ENCODE measurements at regions not wholly inside any gene's neighbourhood (a gene's known extent, or its start where the extent isn't known, plus 50 kb on each side); places are given as distances from the start of the nearest gene placed in this dataset.

DNA sequence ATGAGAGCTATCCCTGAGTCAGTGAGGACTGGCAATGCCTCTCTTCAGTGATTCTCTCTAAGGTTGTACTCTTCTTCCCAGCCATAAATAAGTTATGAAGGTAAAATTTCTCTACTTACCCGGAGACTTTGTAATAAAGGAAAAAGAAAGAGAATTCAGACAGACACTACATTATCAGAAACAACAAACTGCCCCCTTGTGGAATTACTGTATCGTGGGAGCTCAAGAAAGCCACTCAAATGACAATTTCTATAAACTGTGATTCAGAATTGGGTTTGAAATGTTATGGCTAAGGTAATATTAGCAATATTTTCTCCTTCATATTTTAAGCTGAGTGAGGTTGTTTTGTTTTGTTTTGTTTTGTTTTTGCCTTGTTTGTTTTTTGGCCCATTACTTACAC is 155.8 kb upstream of the TANK start:
- ATAC-seq (replicated peaks; ENCODE audit: extremely low read depth, poor library complexity, severe bottlenecking) = no peak
- Mint-ChIP-seq H3K4me1 (no peaks in the 10 kb centered on the region), H3K9me3 (no peaks in the 10 kb centered on the region), H3K27ac (ENCODE audit: low read depth) (no peak overlapping the region), H3K27me3 (peaks cover 25% of the 10 kb centered on the region), H3K36me3 (ENCODE audit: insufficient read depth) (no peaks in the 10 kb centered on the region), H3K4me3 (no peak overlapping the region)
- DNase-seq (ENCODE audit: low spot score in 2 of 2) = no peak

GRCh38 chr2:161005170-161005569 is 155.1 kb upstream of the TANK start:
- Mint-ChIP-seq H3K27me3 (peaks cover 25% of the 10 kb centered on the region), H3K36me3 (ENCODE audit: insufficient read depth) (no peaks in the 10 kb centered on the region), H3K4me1 (no peaks in the 10 kb centered on the region), H3K9me3 (no peaks in the 10 kb centered on the region), H3K27ac (ENCODE audit: low read depth) (no peak overlapping the region), H3K4me3 (no peak overlapping the region)
- DNase-seq (ENCODE audit: low spot score in 2 of 2) (no peak), ATAC-seq (replicated peaks; ENCODE audit: extremely low read depth, poor library complexity, severe bottlenecking) (no peak)

GRCh38 chr2:161008311-161008710 is 151.9 kb upstream of the TANK start:
- Mint-ChIP-seq H3K4me1 (no peaks in the 10 kb centered on the region), H3K9me3 (no peaks in the 10 kb centered on the region), H3K27ac (ENCODE audit: low read depth) (no peak overlapping the region), H3K4me3 (no peak overlapping the region), H3K36me3 (ENCODE audit: insufficient read depth) (peaks cover 2% of the 10 kb centered on the region), H3K27me3 (peaks cover 52% of the 10 kb centered on the region)
- no peak for ATAC-seq (replicated peaks; ENCODE audit: extremely low read depth, poor library complexity, severe bottlenecking)
- no peak for DNase-seq (ENCODE audit: low spot score in 2 of 2)

DNA sequence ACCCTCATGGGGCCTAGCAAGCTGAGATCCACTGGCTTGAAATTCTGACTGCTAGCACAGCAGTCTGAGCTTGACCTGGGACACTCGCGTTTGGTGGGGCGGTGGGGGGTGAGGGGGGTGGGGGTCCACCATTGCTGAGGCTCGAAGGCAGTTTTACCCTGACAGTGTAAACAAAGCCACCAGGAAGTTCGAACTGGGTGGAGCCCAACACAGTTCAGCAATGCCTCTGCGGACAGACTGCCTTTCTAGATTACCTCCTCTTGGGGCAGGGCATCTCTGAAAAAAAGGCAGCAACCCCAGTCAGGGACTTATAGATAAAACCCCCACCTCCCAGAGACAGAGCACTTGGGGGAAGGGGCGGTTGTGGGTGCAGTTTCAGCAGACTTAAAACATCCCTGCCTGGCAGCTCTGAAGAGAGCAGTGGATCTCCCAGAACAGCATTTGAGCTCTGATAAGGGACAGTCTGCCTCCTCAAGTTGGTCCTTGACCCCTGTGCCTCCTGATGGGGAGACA is 149.7 kb upstream of the TANK start:
- ATAC-seq (replicated peaks; ENCODE audit: extremely low read depth, poor library complexity, severe bottlenecking) = no peak
- Mint-ChIP-seq H3K9me3 (no peaks in the 10 kb centered on the region), H3K27me3 (peaks cover 52% of the 10 kb centered on the region), H3K4me1 (no peaks in the 10 kb centered on the region), H3K27ac (ENCODE audit: low read depth) (no peak overlapping the region), H3K4me3 (no peak overlapping the region), H3K36me3 (ENCODE audit: insufficient read depth) (peaks cover 2% of the 10 kb centered on the region)
- no peak for DNase-seq (ENCODE audit: low spot score in 2 of 2)

DNA sequence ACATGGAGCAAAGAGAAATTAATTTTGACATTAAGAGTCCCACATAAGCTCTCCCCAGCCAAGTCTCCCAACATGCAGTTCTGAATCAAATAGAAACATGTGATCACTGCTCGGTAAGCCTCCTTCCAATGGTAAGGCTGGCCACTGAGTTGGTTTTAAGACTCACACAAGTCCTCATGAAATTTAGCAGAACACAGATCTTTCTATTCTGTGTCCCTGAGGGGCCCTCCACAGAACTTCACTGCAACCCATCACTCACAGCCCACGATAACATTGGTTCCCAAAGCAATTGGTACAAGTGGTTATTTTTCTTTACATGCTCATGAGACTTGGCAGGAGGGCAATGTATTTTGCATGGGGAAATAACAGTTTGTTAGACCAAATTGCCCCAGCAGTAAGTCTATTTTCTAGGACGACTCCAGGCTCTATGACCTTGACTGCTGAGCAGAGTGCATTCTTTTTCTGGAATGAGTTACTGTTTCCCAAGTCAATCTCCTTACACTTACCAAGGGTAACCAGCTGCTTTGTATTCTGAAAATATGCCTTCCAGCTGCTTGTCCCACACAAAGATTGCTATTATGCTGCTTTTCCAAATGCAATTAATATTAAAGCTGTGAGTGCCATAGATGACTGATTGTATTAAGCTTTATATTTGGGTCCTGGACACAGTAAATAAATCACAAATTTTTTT is 142.3 kb upstream of the TANK start:
- ATAC-seq (replicated peaks; ENCODE audit: extremely low read depth, poor library complexity, severe bottlenecking) = no peak
- Mint-ChIP-seq H3K27me3 (peaks cover 41% of the 10 kb centered on the region), H3K4me3 (no peak overlapping the region), H3K36me3 (ENCODE audit: insufficient read depth) (no peaks in the 10 kb centered on the region), H3K4me1 (no peaks in the 10 kb centered on the region), H3K9me3 (no peaks in the 10 kb centered on the region), H3K27ac (ENCODE audit: low read depth) (no peak overlapping the region)
- no peak for DNase-seq (ENCODE audit: low spot score in 2 of 2)

- H3K9me3 Mint-ChIP-seq = no peaks in the 10 kb centered on the region
- no peak for ATAC-seq (replicated peaks; ENCODE audit: extremely low read depth, poor library complexity, severe bottlenecking)
- H3K36me3 Mint-ChIP-seq (ENCODE audit: insufficient read depth) = no peaks in the 10 kb centered on the region
- H3K4me1 Mint-ChIP-seq = no peaks in the 10 kb centered on the region
- H3K27ac Mint-ChIP-seq (ENCODE audit: low read depth) = no peak overlapping the region
- H3K27me3 Mint-ChIP-seq = peaks cover 34% of the 10 kb centered on the region
- no peak for DNase-seq (ENCODE audit: low spot score in 2 of 2)
- H3K4me3 Mint-ChIP-seq = no peak overlapping the region
These were observed 140.9 kb upstream of the TANK start for GRCh38 chr2:161019311-161019710.

GRCh38 chr2:161020437-161020836 is 139.8 kb upstream of the TANK start:
- Mint-ChIP-seq H3K4me3 (no peak overlapping the region), H3K9me3 (no peaks in the 10 kb centered on the region), H3K36me3 (ENCODE audit: insufficient read depth) (no peaks in the 10 kb centered on the region), H3K27me3 (peaks cover 26% of the 10 kb centered on the region), H3K27ac (ENCODE audit: low read depth) (no peak overlapping the region), H3K4me1 (no peaks in the 10 kb centered on the region)
- ATAC-seq (replicated peaks; ENCODE audit: extremely low read depth, poor library complexity, severe bottlenecking) = no peak
- no peak for DNase-seq (ENCODE audit: low spot score in 2 of 2)

DNA sequence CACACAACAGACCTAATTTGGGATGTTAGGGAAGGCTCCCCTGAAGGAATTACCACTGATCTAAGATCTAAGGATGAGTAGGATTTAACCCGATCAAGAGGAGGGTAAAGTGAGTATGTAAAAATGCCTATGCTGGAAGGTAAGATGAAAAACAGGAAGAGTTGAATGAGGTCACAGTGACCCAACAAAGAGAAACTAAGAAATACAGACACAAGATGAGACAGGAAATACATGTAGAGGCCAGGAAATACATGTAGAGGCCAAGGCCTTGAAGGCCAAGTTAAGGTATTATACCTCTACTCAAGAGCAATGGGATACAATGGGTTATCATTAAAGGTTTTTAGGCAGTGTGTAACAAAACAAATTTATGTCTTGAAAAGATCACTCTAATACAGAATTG is 131.6 kb upstream of the TANK start:
- H3K4me1 Mint-ChIP-seq = peaks cover 7% of the 10 kb centered on the region
- H3K27ac Mint-ChIP-seq (ENCODE audit: low read depth) = no peak overlapping the region
- DNase-seq (ENCODE audit: low spot score in 2 of 2) (no peak), ATAC-seq (replicated peaks; ENCODE audit: extremely low read depth, poor library complexity, severe bottlenecking) (no peak)
- H3K4me3 Mint-ChIP-seq = no peak overlapping the region
- H3K27me3 Mint-ChIP-seq = peaks cover 10% of the 10 kb centered on the region
- H3K9me3 Mint-ChIP-seq = peaks cover 6% of the 10 kb centered on the region
- H3K36me3 Mint-ChIP-seq (ENCODE audit: insufficient read depth) = no peaks in the 10 kb centered on the region

GRCh38 chr2:161029321-161029720 is 130.9 kb upstream of the TANK start:
- Mint-ChIP-seq H3K27ac (ENCODE audit: low read depth) (no peak overlapping the region), H3K4me3 (no peak overlapping the region), H3K9me3 (peaks cover 6% of the 10 kb centered on the region), H3K36me3 (ENCODE audit: insufficient read depth) (no peaks in the 10 kb centered on the region), H3K27me3 (peaks cover 3% of the 10 kb centered on the region), H3K4me1 (peaks cover 7% of the 10 kb centered on the region)
- ATAC-seq (replicated peaks; ENCODE audit: extremely low read depth, poor library complexity, severe bottlenecking) (no peak), DNase-seq (ENCODE audit: low spot score in 2 of 2) (no peak)

- no peak overlapping the region for H3K4me3 Mint-ChIP-seq
- peaks cover 6% of the 10 kb centered on the region for H3K27me3 Mint-ChIP-seq
- H3K4me1 Mint-ChIP-seq = peaks cover 7% of the 10 kb centered on the region
- DNase-seq (ENCODE audit: low spot score in 2 of 2) (no peak), ATAC-seq (replicated peaks; ENCODE audit: extremely low read depth, poor library complexity, severe bottlenecking) (no peak)
- peaks cover 6% of the 10 kb centered on the region for H3K9me3 Mint-ChIP-seq
- no peak overlapping the region for H3K27ac Mint-ChIP-seq (ENCODE audit: low read depth)
- H3K36me3 Mint-ChIP-seq (ENCODE audit: insufficient read depth) = no peaks in the 10 kb centered on the region
These were observed 129.8 kb upstream of the TANK start for GRCh38 chr2:161030260-161031063.

- ATAC-seq (replicated peaks; ENCODE audit: extremely low read depth, poor library complexity, severe bottlenecking) = no peak
These were observed 128.7 kb upstream of the TANK start for GRCh38 chr2:161031511-161031910.

GRCh38 chr2:161032635-161033034 is 127.6 kb upstream of the TANK start:
- no peaks in the 10 kb centered on the region for H3K36me3 Mint-ChIP-seq (ENCODE audit: insufficient read depth)
- H3K27ac Mint-ChIP-seq (ENCODE audit: low read depth) = no peak overlapping the region
- H3K4me3 Mint-ChIP-seq = no peak overlapping the region
- ATAC-seq (replicated peaks; ENCODE audit: extremely low read depth, poor library complexity, severe bottlenecking) (no peak), DNase-seq (ENCODE audit: low spot score in 2 of 2) (no peak)
- peaks cover 7% of the 10 kb centered on the region for H3K4me1 Mint-ChIP-seq
- H3K27me3 Mint-ChIP-seq = peaks cover 19% of the 10 kb centered on the region
- H3K9me3 Mint-ChIP-seq = peaks cover 6% of the 10 kb centered on the region

More at GRCh38 chr2:161031511-161031910, 128.7 kb upstream of the TANK start:
- no peak for DNase-seq (ENCODE audit: low spot score in 2 of 2)
- peaks cover 6% of the 10 kb centered on the region for H3K9me3 Mint-ChIP-seq
- H3K27ac Mint-ChIP-seq (ENCODE audit: low read depth) = no peak overlapping the region
- peaks cover 16% of the 10 kb centered on the region for H3K27me3 Mint-ChIP-seq
- H3K4me3 Mint-ChIP-seq = no peak overlapping the region
- H3K4me1 Mint-ChIP-seq = peaks cover 7% of the 10 kb centered on the region
- no peaks in the 10 kb centered on the region for H3K36me3 Mint-ChIP-seq (ENCODE audit: insufficient read depth)
